GM12872 (cell line): ENCODE measurements at regions not wholly inside any gene's neighbourhood (a gene's known extent, or its start where the extent isn't known, plus 50 kb on each side); places are given as distances from the start of the nearest gene placed in this dataset.

ENCODE experiments used
- CTCF ChIP-seq: IDR thresholded peaks from 3 replicates; pipeline ENCODE4 v1.5.1; 2011; ENCODE audit warnings: low read depth, mild to moderate bottlenecking, low read length, moderate library complexity; ENCODE audit not compliant: insufficient read depth

DNA sequence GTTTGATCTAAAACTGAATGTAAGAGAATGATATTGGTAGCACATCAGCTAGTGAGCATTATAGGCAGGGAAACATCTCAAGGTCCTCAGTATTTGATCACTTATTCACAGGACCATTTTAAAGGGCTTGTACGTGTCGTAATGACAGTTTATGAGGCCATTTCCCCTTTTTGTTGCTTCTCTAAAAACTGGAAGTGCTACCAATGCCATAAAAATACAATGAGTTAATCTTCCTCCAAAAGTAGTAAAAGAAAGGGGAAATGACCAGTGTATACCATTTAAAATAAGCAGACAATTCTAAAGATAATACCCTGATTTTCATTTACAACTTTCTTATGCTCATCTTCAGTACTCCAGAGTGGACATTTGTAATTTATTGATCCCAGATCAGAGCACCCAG, 285.8 kb upstream of the PCSK5 start:
- no peak for TF ChIP-seq CTCF

GRCh38 chr9:75607521-75607920, 283.0 kb upstream of the PCSK5 start:
- no peak for TF ChIP-seq CTCF

DNA sequence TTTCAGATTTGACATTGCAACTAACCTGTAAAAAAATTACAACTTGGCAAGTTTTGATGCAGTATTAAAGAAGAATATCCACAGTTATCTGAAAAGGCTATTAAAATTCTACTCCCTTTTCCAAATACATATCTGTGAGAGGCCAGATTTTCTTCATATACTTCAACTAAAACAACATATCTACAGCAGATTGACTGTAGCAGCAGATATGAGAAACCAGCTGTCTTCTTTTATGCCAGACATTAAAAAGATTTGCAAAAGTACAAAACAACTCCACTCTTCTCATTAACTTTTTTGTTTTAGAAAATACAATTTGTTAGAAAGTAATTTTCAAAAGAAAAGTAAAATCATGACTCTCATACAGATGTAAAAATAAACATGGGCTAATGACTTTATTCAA, 281.1 kb upstream of the PCSK5 start:
- no peak for TF ChIP-seq CTCF

- TF ChIP-seq CTCF, result no peak
Observed at GRCh38 chr9:75610246-75610645, 280.2 kb upstream of the PCSK5 start.

GRCh38 chr9:75612205-75612604, 278.3 kb upstream of the PCSK5 start:
- no peak for TF ChIP-seq CTCF

DNA sequence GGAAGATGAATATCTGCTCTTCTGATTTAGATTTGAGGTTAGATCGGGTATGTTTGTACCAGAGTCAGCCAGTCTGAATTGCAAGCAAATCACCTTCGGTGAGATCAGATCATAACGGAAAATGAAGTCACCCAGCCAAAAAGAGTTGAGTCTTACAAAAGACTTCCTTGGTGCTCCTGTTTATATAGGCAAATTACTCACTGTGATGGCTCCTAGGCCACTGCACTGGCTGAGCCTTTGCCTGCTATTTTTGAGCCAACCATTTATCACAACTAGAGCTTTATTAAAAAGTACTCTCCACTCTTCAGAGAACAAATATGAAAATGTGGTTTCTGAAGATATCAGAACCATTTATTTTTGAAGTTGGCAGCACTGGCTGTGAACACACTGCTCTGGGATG, 277.7 kb upstream of the PCSK5 start:
- TF ChIP-seq CTCF, result no peak

- no peak for TF ChIP-seq CTCF
Observed at GRCh38 chr9:75615284-75615683, 275.2 kb upstream of the PCSK5 start.

GRCh38 chr9:75616052-75616451, 274.4 kb upstream of the PCSK5 start:
- TF ChIP-seq CTCF, result no peak
